ENCODE measurements at regions not wholly inside any gene's neighbourhood (a gene's known extent, or its start where the extent isn't known, plus 50 kb on each side); places are given as distances from the start of the nearest gene placed in this dataset.

GRCh38 chr22:47574556-47574955 is 812.1 kb downstream of the TBC1D22A start:
- no peak for TF ChIP-seq NFE2L2 (IDR thresholded peaks at IDR 0.05; ENCODE audit: low read length)
- no peak for TF ChIP-seq ZFP37 (CRISPR knock-in tag; IDR thresholded peaks at IDR 0.05; ENCODE audit: borderline replicate concordance)
- TF ChIP-seq ERF (CRISPR knock-in tag; IDR thresholded peaks at IDR 0.05): no peak

Data from HepG2 (cell line).